Hepatocyte (in vitro differentiated cells): ENCODE measurements at regions not wholly inside any gene's neighbourhood (a gene's known extent, or its start where the extent isn't known, plus 50 kb on each side); places are given as distances from the start of the nearest gene placed in this dataset.

Experiments
- CTCF ChIP-seq: fragments of 200-600 bp; sonication (generic); IDR thresholded peaks from 2 replicates; pipeline ENCODE4 v1.5.1; 2016; ENCODE audit warnings: antibody characterized with exemption, mild to moderate bottlenecking; ENCODE audit not compliant: poor library complexity
- EZH2 ChIP-seq: fragments of 200-600 bp; sonication (generic); IDR thresholded peaks from 2 replicates; pipeline ENCODE4 v1.6.1; 2016; ENCODE audit warnings: antibody characterized with exemption, mild to moderate bottlenecking, borderline replicate concordance

GRCh38 chr18:56413862-56414261 is 224.5 kb downstream of the TXNL1 start:
- TF ChIP-seq CTCF (no peak), EZH2 (no peak)
